Hepatocyte (in vitro differentiated cells): ENCODE measurements at regions not wholly inside any gene's neighbourhood (a gene's known extent, or its start where the extent isn't known, plus 50 kb on each side); places are given as distances from the start of the nearest gene placed in this dataset.

Source experiments
- CTCF ChIP-seq: fragments of 200-600 bp; sonication (generic); IDR thresholded peaks from 2 replicates; pipeline ENCODE4 v1.5.1; 2016; ENCODE audit warnings: antibody characterized with exemption, mild to moderate bottlenecking; ENCODE audit not compliant: poor library complexity
- EZH2 ChIP-seq: fragments of 200-600 bp; sonication (generic); IDR thresholded peaks from 2 replicates; pipeline ENCODE4 v1.6.1; 2016; ENCODE audit warnings: antibody characterized with exemption, mild to moderate bottlenecking, borderline replicate concordance

GRCh38 chr14:22482782-22483553 lies 106.1 kb downstream of the DAD1 start:
- TF ChIP-seq EZH2 (no peak), CTCF (no peak)
